Suprapubic skin (tissue), 4 donors: ENCODE measurements at regions not wholly inside any gene's neighbourhood (a gene's known extent, or its start where the extent isn't known, plus 50 kb on each side); places are given as distances from the start of the nearest gene placed in this dataset.

Experiments used
- DNase-seq, 2 donors: peaks; one replicate each; pipeline ENCODE4 v3.0.0-alpha.2; 2019; ENCODE audit warnings: low spot score in 2 of 2
- H3K27ac ChIP-seq: fragments of 200-600 bp; sonication (generic); one replicate; pipeline ENCODE4 v1.5.1; 2019
- H3K27me3 ChIP-seq: fragments of 200-600 bp; sonication (generic); one replicate; pipeline ENCODE4 v1.5.1; 2019
- H3K36me3 ChIP-seq: fragments of 200-600 bp; sonication (generic); one replicate; pipeline ENCODE4 v1.5.1; 2019
- H3K4me1 ChIP-seq: fragments of 200-600 bp; sonication (generic); one replicate; pipeline ENCODE4 v1.5.1; 2019
- H3K4me3 ChIP-seq: fragments of 200-600 bp; sonication (generic); one replicate; pipeline ENCODE4 v1.5.1; 2019; ENCODE audit warnings: mild to moderate bottlenecking
- H3K9me3 ChIP-seq: fragments of 200-600 bp; sonication (generic); one replicate; pipeline ENCODE4 v1.5.1; 2019
- EP300 ChIP-seq: sonication (generic); formaldehyde crosslinking; IDR thresholded peaks from one replicate; pipeline ENCODE4 v1.6.1; 2017; ENCODE audit warnings: antibody characterized with exemption
- POLR2A ChIP-seq, 2 donors: fragments of 450-650 bp; IDR thresholded peaks; one replicate each; pipeline ENCODE4 v1.6.1; 2017; ENCODE audit warnings: antibody characterized with exemption in 2 of 2, mild to moderate bottlenecking in 2 of 2, moderate library complexity in 2 of 2
- POLR2AphosphoS5 ChIP-seq, 3 donors: sonication (generic); formaldehyde crosslinking; IDR thresholded peaks; one replicate each; pipeline ENCODE4 v1.6.1; 2017; ENCODE audit warnings: antibody characterized with exemption in 3 of 3
- WGBS: methylation state at CpG from one replicate; pipeline ENCODE4 v1.1.5; 2018; 5-methylcytosine and 5-hydroxymethylcytosine counted together
- TF ChIP-seq, protein P1 (sequence below), 2 donors: fragments of 200-600 bp in 1 of 2; fragments of 450-650 bp in 1 of 2; sonication (generic) in 1 of 2; IDR thresholded peaks; one replicate each; pipeline ENCODE4 v1.5.1; 2016 to 2019; ENCODE audit warnings: antibody characterized with exemption in 2 of 2, mild to moderate bottlenecking in 1 of 2, moderate library complexity in 1 of 2

DNA sequence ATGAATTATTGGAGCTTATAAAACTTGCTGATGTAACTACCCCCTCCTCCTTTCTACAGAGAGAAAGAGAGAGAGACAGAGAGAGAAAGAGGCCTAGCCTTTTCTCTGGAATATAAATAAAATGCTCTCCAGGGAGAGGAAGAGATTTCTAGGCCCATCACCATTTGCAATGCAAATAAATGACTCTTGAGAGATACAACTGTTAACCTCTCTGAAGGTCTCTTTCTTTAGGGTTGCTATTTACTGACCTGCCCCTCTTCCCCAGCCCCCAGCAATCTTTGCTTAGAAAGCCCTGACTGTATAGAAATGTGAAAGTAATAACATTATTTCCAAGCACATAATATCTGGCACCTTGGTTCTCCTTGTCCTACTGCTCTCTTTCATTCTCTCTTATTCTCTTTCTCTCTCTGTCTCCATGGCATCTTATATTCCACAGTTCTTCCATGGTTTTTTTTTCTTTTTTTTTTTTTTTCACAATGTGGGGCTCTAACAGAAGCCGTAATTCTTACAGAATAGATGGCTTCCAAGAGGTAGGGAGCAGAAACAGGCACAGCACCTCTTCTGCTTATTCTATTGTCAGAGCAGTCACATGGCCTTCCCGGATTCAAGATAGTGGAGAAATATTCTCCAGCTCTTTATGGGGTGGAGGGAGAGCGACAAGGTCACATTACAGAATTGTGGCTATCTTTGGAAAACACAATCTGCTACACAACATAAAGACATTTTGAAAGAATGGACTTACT, 1087.9 kb upstream of the NUDT12 start:
- Histone ChIP-seq H3K27ac (no peak overlapping the region), H3K4me3 (no peak overlapping the region), H3K4me1 (no peaks in the 10 kb centered on the region), H3K9me3 (no peaks in the 10 kb centered on the region), H3K27me3 (no peaks in the 10 kb centered on the region), H3K36me3 (no peaks in the 10 kb centered on the region)
- no peak for DNase-seq
- TF ChIP-seq POLR2A (IDR thresholded peaks at IDR 0.05) (no peak), EP300 (no peak), POLR2AphosphoS5 (IDR thresholded peaks at IDR 0.05) (no peak)
- TF ChIP-seq, protein P1, sequence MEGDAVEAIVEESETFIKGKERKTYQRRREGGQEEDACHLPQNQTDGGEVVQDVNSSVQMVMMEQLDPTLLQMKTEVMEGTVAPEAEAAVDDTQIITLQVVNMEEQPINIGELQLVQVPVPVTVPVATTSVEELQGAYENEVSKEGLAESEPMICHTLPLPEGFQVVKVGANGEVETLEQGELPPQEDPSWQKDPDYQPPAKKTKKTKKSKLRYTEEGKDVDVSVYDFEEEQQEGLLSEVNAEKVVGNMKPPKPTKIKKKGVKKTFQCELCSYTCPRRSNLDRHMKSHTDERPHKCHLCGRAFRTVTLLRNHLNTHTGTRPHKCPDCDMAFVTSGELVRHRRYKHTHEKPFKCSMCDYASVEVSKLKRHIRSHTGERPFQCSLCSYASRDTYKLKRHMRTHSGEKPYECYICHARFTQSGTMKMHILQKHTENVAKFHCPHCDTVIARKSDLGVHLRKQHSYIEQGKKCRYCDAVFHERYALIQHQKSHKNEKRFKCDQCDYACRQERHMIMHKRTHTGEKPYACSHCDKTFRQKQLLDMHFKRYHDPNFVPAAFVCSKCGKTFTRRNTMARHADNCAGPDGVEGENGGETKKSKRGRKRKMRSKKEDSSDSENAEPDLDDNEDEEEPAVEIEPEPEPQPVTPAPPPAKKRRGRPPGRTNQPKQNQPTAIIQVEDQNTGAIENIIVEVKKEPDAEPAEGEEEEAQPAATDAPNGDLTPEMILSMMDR (IDR thresholded peaks at IDR 0.05), result no peak
- 85% methylated on average over 3 of the region's 3 CpGs for WGBS

DNA sequence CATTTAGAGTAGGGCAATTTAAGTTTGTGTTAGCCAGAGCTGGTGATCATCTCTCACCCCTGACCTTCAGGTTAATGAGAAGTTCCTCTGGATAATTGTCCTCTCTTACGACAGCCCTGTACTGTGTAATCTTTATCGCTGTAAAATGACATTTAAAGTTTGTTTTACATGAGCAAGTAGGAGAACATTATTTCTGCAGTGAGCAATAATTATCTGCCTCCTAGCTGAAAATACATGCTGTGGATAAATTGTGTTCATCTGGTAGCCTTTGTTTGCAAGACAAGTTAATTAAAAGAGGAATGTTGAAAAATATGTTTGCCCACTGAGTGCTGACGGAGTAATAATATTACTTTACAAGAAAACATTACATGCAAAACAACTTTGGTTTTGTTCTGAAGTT, 1083.8 kb upstream of the NUDT12 start:
- H3K27me3 ChIP-seq, result no peaks in the 10 kb centered on the region
- H3K36me3 ChIP-seq, result no peaks in the 10 kb centered on the region
- H3K9me3 ChIP-seq, result no peaks in the 10 kb centered on the region
- no peak overlapping the region for H3K27ac ChIP-seq
- H3K4me3 ChIP-seq, result no peak overlapping the region
- H3K4me1 ChIP-seq, result no peaks in the 10 kb centered on the region
- 61% methylated on average over 3 of the region's 3 CpGs for WGBS
- DNase-seq, result no peak
- TF ChIP-seq EP300 (no peak), POLR2A (IDR thresholded peaks at IDR 0.05) (no peak), POLR2AphosphoS5 (IDR thresholded peaks at IDR 0.05) (no peak)
- TF ChIP-seq, protein P1 (IDR thresholded peaks at IDR 0.05), result no peak

DNA sequence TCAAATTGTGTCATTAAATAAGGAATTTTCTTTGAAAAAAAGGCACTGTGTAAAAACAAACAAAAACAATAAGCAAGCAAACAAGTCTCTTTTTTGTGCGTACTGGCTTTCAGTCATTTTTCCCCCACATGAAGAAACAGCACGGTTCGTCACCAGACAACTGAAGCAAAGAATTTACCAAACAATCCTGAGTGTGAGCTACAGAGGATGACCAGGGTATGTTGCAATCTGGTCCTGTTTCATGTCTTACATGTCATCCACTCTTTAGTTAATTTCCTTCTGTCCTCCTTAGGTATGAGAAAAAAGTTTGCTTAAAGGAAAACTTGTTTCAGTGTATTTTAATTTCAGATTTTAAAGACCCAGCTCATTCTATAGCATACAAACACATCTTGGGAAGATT, 1080.7 kb upstream of the NUDT12 start:
- Histone ChIP-seq H3K9me3 (no peaks in the 10 kb centered on the region), H3K4me3 (no peak overlapping the region), H3K27me3 (no peaks in the 10 kb centered on the region), H3K4me1 (no peaks in the 10 kb centered on the region), H3K36me3 (no peaks in the 10 kb centered on the region), H3K27ac (no peak overlapping the region)
- DNase-seq, result no peak
- no peak for TF ChIP-seq POLR2AphosphoS5 (IDR thresholded peaks at IDR 0.05)
- TF ChIP-seq POLR2A (IDR thresholded peaks at IDR 0.05), result no peak
- 79% methylated on average over 3 of the region's 3 CpGs for WGBS

DNA sequence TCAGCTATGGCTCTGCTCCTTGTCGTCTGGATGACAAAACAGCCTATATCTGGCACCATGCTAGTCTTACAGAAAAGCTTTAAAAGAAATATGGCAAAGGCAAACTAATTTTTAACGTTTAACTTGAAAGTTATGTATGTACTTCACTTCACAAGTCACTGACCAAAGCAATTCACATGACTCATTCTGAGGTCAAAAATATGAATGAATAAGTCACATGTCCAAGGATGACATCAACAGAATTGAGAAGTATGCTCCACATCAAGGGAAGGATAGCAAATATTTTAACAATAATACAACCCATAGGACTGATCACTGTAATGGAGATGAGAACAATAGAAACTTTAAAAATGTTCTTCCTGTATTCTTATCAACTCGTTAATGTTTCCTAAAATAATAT, 1072.6 kb upstream of the NUDT12 start:
- Histone ChIP-seq H3K9me3 (no peaks in the 10 kb centered on the region), H3K4me3 (no peak overlapping the region), H3K36me3 (no peaks in the 10 kb centered on the region), H3K27ac (no peak overlapping the region), H3K27me3 (no peaks in the 10 kb centered on the region), H3K4me1 (no peaks in the 10 kb centered on the region)
- DNase-seq, result no peak
- TF ChIP-seq POLR2AphosphoS5 (IDR thresholded peaks at IDR 0.05) (no peak), POLR2A (IDR thresholded peaks at IDR 0.05) (no peak), EP300 (no peak)
- TF ChIP-seq, protein P1 (IDR thresholded peaks at IDR 0.05), result no peak
- 76% methylated on average over 3 of the region's 3 CpGs for WGBS

GRCh38 chr5:104628911-104629310, 1066.3 kb upstream of the NUDT12 start:
- Histone ChIP-seq H3K9me3 (peaks cover 6% of the 10 kb centered on the region), H3K36me3 (no peaks in the 10 kb centered on the region), H3K27me3 (no peaks in the 10 kb centered on the region), H3K4me1 (no peaks in the 10 kb centered on the region), H3K4me3 (no peak overlapping the region), H3K27ac (no peak overlapping the region)
- DNase-seq, result no peak
- TF ChIP-seq EP300 (no peak), POLR2A (IDR thresholded peaks at IDR 0.05) (no peak), POLR2AphosphoS5 (IDR thresholded peaks at IDR 0.05) (no peak)
- TF ChIP-seq, protein P1 (IDR thresholded peaks at IDR 0.05), result no peak

DNA sequence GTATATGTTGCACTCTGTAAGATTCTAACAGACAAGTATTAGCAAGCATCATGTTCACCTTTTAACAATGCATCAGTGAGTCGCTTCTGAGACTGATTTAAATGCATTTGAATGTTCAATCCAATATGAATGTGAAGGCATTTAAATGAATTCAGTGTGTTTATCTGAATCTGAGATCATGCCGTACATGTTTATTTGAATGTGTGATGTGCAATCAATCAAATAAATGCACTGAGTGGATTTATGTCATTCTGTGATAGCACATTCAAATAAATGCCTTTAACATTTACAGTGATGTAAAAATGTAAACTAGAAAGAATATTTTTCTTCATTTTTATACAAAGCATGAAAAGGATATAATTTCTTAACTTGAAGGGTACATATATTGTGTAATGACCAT, 1063.5 kb upstream of the NUDT12 start:
- WGBS, result 37% methylated on average over 2 of the region's 2 CpGs
- TF ChIP-seq EP300 (no peak), POLR2AphosphoS5 (IDR thresholded peaks at IDR 0.05) (no peak), POLR2A (IDR thresholded peaks at IDR 0.05) (no peak)
- TF ChIP-seq, protein P1 (IDR thresholded peaks at IDR 0.05), result no peak
- H3K27ac ChIP-seq, result no peak overlapping the region
- peaks cover 6% of the 10 kb centered on the region for H3K9me3 ChIP-seq
- H3K36me3 ChIP-seq, result no peaks in the 10 kb centered on the region
- no peak for DNase-seq
- H3K4me3 ChIP-seq, result no peak overlapping the region
- no peaks in the 10 kb centered on the region for H3K27me3 ChIP-seq
- H3K4me1 ChIP-seq, result no peaks in the 10 kb centered on the region
